Esophagus squamous epithelium (tissue), 4 donors: ENCODE measurements at regions not wholly inside any gene's neighbourhood (a gene's known extent, or its start where the extent isn't known, plus 50 kb on each side); places are given as distances from the start of the nearest gene placed in this dataset.

Experiments
- CTCF ChIP-seq, 6 experiments: fragments of 450-650 bp in 4 of 6; fragments of 200-600 bp in 2 of 6; sonication (generic) in 2 of 6; IDR thresholded peaks; one replicate each; pipeline ENCODE4 v1.5.1; 2016 to 2019; ENCODE audit warnings: antibody characterized with exemption in 6 of 6, mild to moderate bottlenecking in 4 of 6, moderate library complexity in 4 of 6
- POLR2A ChIP-seq, 4 donors: fragments of 450-650 bp; IDR thresholded peaks; one replicate each; pipeline ENCODE4 v1.6.1; 2017; ENCODE audit warnings: antibody characterized with exemption in 4 of 4, mild to moderate bottlenecking in 4 of 4, moderate library complexity in 3 of 4

- TF ChIP-seq POLR2A (IDR thresholded peaks at IDR 0.05) (no peak), CTCF (IDR thresholded peaks at IDR 0.05) (no peak)
Observed at GRCh38 chr18:77777163-77777562, 527.5 kb downstream of the GALR1 start.
